NB4 (cell line): ENCODE measurements at regions not wholly inside any gene's neighbourhood (a gene's known extent, or its start where the extent isn't known, plus 50 kb on each side); places are given as distances from the start of the nearest gene placed in this dataset.

Source experiments
- DNase-seq: peaks from one replicate; pipeline ENCODE4 v3.0.0; 2010; ENCODE audit warnings: low read depth
- H3K4me3 ChIP-seq: one replicate; pipeline ENCODE4 v1.5.1; 2011; ENCODE audit warnings: mild to moderate bottlenecking, low read depth, low read length, moderate library complexity
- MYC ChIP-seq: IDR thresholded peaks from 2 replicates; pipeline ENCODE4 v1.6.1; 2011; ENCODE audit warnings: low read depth, low read length
- POLR2A ChIP-seq: IDR thresholded peaks from 2 replicates; pipeline ENCODE4 v1.6.1; 2011; ENCODE audit warnings: mild to moderate bottlenecking; ENCODE audit not compliant: insufficient read length; ENCODE audit errors: extremely low read depth
- TF ChIP-seq, protein P1 (sequence below): IDR thresholded peaks from one replicate; pipeline ENCODE4 v1.5.1; 2012; ENCODE audit warnings: low read depth, low read length
- TF ChIP-seq, protein P2 (sequence below): IDR thresholded peaks from 2 replicates; pipeline ENCODE4 v1.6.1; 2011; ENCODE audit warnings: low read depth, low read length

DNA sequence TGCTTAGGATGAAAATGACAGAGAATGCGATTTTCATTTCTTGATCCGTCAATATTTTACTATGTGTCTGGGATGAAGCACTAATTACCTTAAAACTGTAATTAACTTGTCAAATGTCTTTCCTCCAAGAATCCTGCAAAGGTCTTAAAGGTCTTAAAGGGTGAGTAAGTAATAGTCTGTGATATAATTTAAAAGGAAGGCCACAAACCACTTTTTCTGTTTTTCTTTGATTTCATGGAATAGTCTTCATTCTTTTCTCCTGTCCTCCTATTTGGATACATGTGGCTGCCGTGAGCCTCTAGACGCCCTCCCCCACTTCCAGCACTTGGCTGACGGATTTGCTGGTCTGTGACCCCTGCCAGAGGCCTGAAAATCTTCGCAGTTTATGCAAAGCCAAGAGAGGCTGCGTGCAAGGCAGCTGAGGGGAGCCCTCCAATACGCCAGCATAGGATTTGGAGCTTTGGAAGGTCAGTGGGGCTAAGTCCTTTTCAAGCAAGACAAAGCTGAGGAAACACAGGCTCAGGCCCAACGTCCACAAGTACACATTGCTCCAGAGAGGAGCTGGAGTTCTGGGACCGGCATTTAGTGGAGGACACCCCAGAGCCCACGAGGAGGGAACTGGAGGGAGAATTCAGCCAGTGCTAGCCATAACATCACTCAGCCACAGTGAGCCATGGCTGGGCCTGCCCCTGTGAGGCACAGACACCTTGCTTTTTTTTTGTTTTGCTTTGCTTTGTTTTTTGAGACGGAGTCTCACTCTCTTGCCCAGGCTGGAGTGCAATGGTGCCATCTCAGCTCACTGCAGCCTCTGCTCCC is 382.6 kb downstream of the SMOC2 start:
- H3K4me3 ChIP-seq = no peak overlapping the region
- no peak for DNase-seq
- TF ChIP-seq, protein P1, sequence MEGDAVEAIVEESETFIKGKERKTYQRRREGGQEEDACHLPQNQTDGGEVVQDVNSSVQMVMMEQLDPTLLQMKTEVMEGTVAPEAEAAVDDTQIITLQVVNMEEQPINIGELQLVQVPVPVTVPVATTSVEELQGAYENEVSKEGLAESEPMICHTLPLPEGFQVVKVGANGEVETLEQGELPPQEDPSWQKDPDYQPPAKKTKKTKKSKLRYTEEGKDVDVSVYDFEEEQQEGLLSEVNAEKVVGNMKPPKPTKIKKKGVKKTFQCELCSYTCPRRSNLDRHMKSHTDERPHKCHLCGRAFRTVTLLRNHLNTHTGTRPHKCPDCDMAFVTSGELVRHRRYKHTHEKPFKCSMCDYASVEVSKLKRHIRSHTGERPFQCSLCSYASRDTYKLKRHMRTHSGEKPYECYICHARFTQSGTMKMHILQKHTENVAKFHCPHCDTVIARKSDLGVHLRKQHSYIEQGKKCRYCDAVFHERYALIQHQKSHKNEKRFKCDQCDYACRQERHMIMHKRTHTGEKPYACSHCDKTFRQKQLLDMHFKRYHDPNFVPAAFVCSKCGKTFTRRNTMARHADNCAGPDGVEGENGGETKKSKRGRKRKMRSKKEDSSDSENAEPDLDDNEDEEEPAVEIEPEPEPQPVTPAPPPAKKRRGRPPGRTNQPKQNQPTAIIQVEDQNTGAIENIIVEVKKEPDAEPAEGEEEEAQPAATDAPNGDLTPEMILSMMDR = no peak
- TF ChIP-seq, protein P2, sequence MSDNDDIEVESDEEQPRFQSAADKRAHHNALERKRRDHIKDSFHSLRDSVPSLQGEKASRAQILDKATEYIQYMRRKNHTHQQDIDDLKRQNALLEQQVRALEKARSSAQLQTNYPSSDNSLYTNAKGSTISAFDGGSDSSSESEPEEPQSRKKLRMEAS = no peak
- TF ChIP-seq MYC (no peak), POLR2A (no peak)

DNA sequence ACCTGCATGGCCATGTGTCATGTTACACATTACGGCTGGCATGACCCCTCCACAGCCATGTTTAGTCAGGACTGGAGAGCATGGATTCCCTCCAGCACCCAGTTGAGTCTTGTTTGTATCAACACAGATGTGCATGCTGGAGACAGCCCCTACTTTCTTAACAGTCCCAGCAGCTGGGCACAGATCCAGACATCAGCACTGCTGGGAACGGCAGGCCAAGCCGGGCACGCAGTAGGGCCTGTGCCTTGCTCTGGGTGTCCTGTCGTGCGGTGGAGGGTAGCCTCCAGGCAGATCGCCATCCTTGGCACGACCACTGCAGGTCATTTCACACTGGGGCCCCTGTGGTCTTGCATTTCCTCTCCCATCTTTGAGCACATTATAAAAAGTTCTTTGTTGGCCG is 381.4 kb downstream of the SMOC2 start:
- DNase-seq = no peak
- no peak overlapping the region for H3K4me3 ChIP-seq
- no peak for TF ChIP-seq POLR2A
- TF ChIP-seq, protein P2 = no peak
- TF ChIP-seq, protein P1 = no peak

DNA sequence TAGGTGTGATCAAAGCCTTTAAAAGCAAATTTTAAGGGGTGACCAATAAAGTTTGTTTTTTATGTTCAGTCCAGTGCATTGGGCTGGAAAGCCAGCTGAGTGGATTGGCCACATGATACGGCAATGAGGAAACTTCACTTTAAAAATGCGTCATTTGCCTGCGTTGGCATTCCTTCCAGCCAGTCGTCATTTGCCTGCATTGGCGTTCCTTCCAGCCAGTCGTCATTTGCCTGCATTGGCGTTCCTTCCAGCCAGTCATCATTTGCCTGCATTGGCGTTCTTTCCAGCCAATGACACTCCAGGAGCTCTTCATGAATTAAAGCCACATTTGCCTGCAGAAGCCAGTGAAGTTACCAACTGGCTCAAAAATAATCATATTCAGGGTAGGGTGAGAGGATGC is 378.6 kb downstream of the SMOC2 start:
- DNase-seq = no peak
- no peak overlapping the region for H3K4me3 ChIP-seq

DNA sequence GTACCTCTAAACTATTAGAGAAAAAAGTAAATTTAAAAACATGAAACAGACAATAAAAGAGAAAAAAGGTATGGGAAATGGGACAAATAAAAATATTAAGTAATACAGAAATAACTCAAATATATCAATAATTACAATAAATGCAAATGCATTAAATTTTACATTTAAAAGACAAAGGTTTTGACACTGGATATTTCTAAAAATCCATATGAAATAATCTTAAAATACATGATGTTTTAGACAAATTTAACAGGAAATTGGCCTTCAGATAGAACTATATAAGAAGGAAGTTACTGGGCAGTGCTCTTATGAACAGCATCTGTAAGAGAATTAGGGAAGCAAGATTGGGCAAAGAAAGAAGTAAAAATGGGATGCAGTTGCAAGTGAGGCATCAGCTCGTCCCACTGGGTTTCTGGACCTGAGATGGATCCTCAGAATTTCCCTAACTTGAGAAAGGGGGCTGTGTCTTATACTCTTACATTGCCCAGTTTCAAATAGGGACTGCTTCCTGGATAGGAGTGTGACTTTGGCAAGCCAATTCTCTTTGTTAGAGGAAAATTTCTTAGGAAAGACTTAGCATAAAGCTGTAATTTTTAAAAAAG is 376.7 kb downstream of the SMOC2 start:
- no peak overlapping the region for H3K4me3 ChIP-seq
- TF ChIP-seq, protein P1 = no peak
- TF ChIP-seq, protein P2 = no peak
- no peak for TF ChIP-seq POLR2A
- TF ChIP-seq MYC = no peak
- no peak for DNase-seq

More for the DNA sequence above, 378.6 kb downstream of the SMOC2 start:
- TF ChIP-seq, protein P1 = no peak
- TF ChIP-seq, protein P2 = no peak
- no peak for TF ChIP-seq POLR2A
- no peak for TF ChIP-seq MYC

DNA sequence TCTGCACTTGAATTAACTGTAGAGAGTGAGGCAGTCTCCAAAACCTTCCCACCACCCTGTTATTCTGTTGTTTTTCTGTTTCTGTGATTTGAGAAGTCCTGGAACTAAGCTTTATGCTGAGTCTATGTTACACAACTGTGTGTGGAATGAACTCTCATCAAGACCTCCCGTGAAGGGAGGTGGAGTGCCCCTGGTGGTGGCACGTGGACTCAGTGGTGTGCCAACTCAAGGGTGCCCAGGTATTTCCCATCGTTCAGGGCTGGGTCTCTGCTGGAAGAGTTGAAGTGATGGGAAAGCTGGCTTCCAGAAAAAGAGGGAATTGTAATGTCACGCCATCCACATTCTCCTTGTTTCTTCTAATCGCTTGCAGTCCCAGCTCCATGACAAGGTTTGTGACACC is 374.2 kb downstream of the SMOC2 start:
- TF ChIP-seq, protein P2 = 0 out of 2 replicates have a peak, but pooled peaks have one; percentile 7
- no peak for TF ChIP-seq MYC
- TF ChIP-seq, protein P1 = peak; percentile 54
- H3K4me3 ChIP-seq = no peak overlapping the region
- peak; percentile 12 for DNase-seq
